SK-N-SH treated with all-trans-retinoic acid at 6 μM for 48 hours (cell line): ENCODE measurements at regions not wholly inside any gene's neighbourhood (a gene's known extent, or its start where the extent isn't known, plus 50 kb on each side); places are given as distances from the start of the nearest gene placed in this dataset.

ENCODE experiments used
- ARNTL ChIP-seq: fragments of 450-650 bp; formaldehyde crosslinking; IDR thresholded peaks from 2 replicates; pipeline ENCODE4 v1.5.0; 2020; ENCODE audit warnings: low read depth, mild to moderate bottlenecking, moderate library complexity, borderline replicate concordance
- BACH2 ChIP-seq: fragments of 250-450 bp; sonication (Bioruptor Pico); IDR thresholded peaks from 2 replicates; pipeline ENCODE4 v1.9.0; 2021; ENCODE audit warnings: mild to moderate bottlenecking, borderline replicate concordance
- ESRRG ChIP-seq: fragments of 250-450 bp; sonication (Bioruptor Pico); IDR thresholded peaks from 2 replicates; pipeline ENCODE4 v1.6.1; 2021; ENCODE audit warnings: mild to moderate bottlenecking
- OSR1 ChIP-seq: fragments of 250-450 bp; sonication (Bioruptor Pico); IDR thresholded peaks from 2 replicates; pipeline ENCODE4 v1.8.0; 2022; ENCODE audit warnings: moderate library complexity, mild to moderate bottlenecking, inconsistent platforms
- RARB ChIP-seq: fragments of 250-450 bp; sonication (Bioruptor Pico); IDR thresholded peaks from 2 replicates; pipeline ENCODE4 v1.8.0; 2021; ENCODE audit warnings: mild to moderate bottlenecking, moderate library complexity
- TCF4 ChIP-seq: fragments of 250-450 bp; sonication (Bioruptor Pico); IDR thresholded peaks from 2 replicates; pipeline ENCODE4 v1.8.0; 2021; ENCODE audit warnings: mild to moderate bottlenecking, moderate library complexity, borderline replicate concordance
- TSHZ2 ChIP-seq: fragments of 250-450 bp; sonication (Bioruptor Pico); IDR thresholded peaks from 2 replicates; pipeline ENCODE4 v1.5.0; 2020; ENCODE audit warnings: mild to moderate bottlenecking, moderate library complexity
- ZFP3 ChIP-seq: fragments of 250-450 bp; sonication (Bioruptor Pico); IDR thresholded peaks from 2 replicates; pipeline ENCODE4 v1.5.0; 2020; ENCODE audit warnings: mild to moderate bottlenecking, moderate library complexity
- ZNF565 ChIP-seq: fragments of 450-650 bp; formaldehyde crosslinking; conservative IDR thresholded peaks from 2 replicates; pipeline ENCODE4 v1.5.0; 2020; ENCODE audit warnings: low read depth, mild to moderate bottlenecking, moderate library complexity
- ZNF70 ChIP-seq: fragments of 450-650 bp; formaldehyde crosslinking; IDR thresholded peaks from 2 replicates; pipeline ENCODE4 v1.5.0; 2020; ENCODE audit warnings: mild to moderate bottlenecking, moderate library complexity
- TF ChIP-seq, protein P1 (sequence below): fragments of 250-450 bp; sonication (Bioruptor Pico); IDR thresholded peaks from 2 replicates; pipeline ENCODE4 v1.5.1; 2021; ENCODE audit warnings: mild to moderate bottlenecking, moderate library complexity
- TF ChIP-seq, protein P2 (sequence below): fragments of 250-450 bp; sonication (Bioruptor Pico); IDR thresholded peaks from 2 replicates; pipeline ENCODE4 v1.8.0; 2020; ENCODE audit warnings: mild to moderate bottlenecking, moderate library complexity, borderline replicate concordance
- TF ChIP-seq, protein P3 (sequence below): fragments of 250-450 bp; sonication (Bioruptor Pico); IDR thresholded peaks from 2 replicates; pipeline ENCODE4 v1.8.0; 2021; ENCODE audit warnings: low read depth, mild to moderate bottlenecking, moderate library complexity, borderline replicate concordance

DNA sequence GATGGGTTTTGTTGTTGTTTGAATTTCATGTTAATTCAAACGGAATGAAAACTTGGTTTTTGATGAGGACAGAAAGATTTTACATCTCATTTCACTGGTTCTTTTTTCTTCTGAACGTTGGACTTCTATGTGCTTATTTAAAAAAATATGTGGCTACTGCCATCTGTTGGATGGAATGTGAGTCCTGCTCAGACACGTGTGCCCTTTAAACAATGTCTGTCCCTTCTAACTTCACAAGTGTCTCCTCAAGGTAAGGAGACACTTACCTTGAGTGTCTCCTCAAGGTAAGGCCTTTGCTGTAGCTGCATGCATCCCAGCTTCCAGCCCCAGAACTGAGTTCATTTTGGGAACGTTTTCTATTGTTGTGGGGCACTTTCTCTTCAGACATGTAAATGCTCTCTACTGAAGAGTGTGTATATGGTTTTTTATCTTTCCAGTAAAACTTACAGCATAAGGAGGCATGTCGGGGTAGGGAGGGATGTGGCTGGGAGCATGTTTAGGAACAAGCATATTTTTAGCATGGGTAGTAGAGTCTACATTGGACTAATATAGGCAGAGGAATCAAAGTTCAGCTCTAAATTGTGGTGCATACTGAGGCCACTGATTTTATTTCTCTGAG lies 63.1 kb upstream of the UBE3A start:
- TF ChIP-seq TSHZ2 (CRISPR knock-in tag) (no peak), OSR1 (CRISPR knock-in tag) (no peak), RARB (CRISPR knock-in tag) (no peak), BACH2 (CRISPR knock-in tag) (no peak), ESRRG (CRISPR knock-in tag) (no peak), ZNF70 (CRISPR knock-in tag) (no peak), ZNF565 (CRISPR knock-in tag) (no peak), TCF4 (CRISPR knock-in tag) (no peak), ARNTL (CRISPR knock-in tag) (no peak), ZFP3 (CRISPR knock-in tag) (no peak)
- TF ChIP-seq, protein P1, sequence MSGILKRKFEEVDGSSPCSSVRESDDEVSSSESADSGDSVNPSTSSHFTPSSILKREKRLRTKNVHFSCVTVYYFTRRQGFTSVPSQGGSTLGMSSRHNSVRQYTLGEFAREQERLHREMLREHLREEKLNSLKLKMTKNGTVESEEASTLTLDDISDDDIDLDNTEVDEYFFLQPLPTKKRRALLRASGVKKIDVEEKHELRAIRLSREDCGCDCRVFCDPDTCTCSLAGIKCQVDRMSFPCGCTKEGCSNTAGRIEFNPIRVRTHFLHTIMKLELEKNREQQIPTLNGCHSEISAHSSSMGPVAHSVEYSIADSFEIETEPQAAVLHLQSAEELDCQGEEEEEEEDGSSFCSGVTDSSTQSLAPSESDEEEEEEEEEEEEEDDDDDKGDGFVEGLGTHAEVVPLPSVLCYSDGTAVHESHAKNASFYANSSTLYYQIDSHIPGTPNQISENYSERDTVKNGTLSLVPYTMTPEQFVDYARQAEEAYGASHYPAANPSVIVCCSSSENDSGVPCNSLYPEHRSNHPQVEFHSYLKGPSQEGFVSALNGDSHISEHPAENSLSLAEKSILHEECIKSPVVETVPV, result no peak
- TF ChIP-seq, protein P2, sequence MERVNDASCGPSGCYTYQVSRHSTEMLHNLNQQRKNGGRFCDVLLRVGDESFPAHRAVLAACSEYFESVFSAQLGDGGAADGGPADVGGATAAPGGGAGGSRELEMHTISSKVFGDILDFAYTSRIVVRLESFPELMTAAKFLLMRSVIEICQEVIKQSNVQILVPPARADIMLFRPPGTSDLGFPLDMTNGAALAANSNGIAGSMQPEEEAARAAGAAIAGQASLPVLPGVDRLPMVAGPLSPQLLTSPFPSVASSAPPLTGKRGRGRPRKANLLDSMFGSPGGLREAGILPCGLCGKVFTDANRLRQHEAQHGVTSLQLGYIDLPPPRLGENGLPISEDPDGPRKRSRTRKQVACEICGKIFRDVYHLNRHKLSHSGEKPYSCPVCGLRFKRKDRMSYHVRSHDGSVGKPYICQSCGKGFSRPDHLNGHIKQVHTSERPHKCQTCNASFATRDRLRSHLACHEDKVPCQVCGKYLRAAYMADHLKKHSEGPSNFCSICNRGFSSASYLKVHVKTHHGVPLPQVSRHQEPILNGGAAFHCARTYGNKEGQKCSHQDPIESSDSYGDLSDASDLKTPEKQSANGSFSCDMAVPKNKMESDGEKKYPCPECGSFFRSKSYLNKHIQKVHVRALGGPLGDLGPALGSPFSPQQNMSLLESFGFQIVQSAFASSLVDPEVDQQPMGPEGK (CRISPR knock-in tag), result no peak
- TF ChIP-seq, protein P3, sequence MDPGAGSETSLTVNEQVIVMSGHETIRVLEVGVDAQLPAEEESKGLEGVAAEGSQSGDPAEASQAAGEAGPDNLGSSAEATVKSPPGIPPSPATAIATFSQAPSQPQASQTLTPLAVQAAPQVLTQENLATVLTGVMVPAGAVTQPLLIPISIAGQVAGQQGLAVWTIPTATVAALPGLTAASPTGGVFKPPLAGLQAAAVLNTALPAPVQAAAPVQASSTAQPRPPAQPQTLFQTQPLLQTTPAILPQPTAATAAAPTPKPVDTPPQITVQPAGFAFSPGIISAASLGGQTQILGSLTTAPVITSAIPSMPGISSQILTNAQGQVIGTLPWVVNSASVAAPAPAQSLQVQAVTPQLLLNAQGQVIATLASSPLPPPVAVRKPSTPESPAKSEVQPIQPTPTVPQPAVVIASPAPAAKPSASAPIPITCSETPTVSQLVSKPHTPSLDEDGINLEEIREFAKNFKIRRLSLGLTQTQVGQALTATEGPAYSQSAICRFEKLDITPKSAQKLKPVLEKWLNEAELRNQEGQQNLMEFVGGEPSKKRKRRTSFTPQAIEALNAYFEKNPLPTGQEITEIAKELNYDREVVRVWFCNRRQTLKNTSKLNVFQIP, result no peak
